ENCODE measurements at regions not wholly inside any gene's neighbourhood (a gene's known extent, or its start where the extent isn't known, plus 50 kb on each side); places are given as distances from the start of the nearest gene placed in this dataset.
"Not testable (repeated sequence)": the region's sequence is repeated elsewhere in the genome, so short reads cannot be mapped to it uniquely, and the experiment has no call there.

DNA sequence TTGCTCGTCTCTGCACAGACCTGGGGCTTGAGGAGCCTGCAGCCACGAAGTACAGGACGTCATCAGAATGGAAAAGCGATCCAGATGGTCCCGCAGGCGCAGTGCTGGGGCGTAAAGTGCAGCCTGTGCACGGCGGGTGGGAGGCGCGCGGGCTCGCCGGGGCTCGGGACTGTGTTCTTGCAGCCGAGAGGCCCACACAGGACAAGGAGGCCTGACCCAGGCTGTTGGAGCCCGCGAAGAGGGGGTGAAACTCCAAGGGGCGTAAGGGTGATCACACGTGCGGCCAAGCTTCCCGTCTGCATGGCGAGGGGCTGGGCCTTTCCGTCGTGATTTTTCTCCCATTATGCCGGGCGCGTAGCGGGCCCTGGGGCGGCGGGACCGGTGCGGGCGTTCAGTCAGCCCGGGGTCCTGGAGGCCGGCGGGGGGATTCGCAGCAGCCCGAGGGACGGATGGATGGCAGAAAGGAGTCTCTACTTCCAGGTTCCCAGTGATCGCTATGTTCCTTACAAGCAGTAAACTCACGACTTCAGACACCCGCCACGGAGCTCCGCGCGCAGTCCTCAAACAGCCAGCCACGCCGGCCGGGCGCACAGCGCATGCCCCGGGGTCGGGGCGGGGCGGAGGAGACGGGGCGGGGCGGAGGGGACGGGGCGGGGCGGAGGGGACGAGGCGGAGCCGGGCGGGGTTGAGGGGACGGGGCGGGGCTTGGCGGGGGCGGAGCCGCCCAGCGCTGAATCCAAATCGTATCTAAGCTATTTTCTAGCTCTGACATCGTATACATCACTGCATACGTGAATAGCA is 141.0 kb upstream of the KCNJ18 start:
- DNase-seq (ENCODE audit: low read depth, low spot score) = peak; percentile 85

DNA sequence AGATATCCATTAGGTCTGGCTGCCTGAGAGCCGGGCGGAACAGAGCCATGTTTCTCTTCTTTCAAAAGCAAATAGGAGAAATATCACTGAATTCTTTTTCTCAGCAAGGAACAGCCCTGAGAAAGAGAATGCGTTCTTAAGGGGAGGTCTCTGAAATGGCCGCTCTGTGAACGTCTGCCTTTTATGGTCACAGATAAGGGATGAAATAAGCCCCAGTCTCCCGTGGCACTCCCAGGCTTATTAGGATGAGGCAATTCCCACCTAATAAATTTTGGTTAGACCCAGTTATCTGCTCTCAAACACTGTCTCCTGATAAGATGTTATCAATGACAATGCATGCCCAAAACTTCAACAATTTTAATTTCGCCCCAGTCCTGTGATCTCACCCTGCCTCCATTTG is 133.4 kb upstream of the KCNJ18 start:
- DNase-seq (ENCODE audit: low read depth, low spot score) = not testable (repeated sequence)

DNA sequence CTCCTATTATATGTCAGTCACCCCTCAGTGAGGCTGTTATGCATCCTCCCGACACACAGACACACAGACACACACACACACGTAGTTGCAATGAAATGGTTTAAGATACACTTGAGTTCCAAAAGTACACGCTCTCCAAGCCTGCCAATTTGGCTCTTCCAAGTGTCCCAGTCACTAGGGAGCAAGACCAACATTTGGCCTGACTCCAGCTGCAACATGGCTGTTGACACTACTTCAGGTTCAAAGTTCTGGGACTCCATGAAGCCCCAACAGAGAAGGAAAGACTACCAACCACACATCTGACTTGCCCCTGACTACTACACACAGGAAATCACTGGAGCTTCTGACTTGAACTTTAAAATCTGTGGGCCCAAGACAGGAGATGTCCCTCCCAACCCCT is 128.1 kb upstream of the KCNJ18 start:
- DNase-seq (ENCODE audit: low read depth, low spot score) = no peak

DNA sequence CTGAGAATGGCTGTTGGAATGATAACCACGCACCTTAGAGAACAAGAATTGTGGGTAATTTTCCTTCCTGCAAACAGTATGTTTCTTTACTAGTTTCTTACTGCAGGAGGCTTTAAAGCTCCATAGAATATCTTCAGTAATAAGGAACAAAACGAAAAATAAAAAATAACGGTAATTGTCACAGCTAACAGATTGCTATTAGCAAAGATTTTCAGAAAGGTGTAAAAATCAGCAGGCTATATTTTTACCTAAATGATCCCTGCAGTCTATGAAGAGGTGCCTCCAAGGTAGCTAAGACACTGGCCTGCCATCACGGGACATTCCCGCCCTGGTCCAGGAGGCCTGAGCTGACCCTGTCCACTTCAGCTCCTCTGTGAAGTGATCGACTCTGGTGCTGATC is 127.6 kb upstream of the KCNJ18 start:
- not testable (repeated sequence) for DNase-seq (ENCODE audit: low read depth, low spot score)

DNA sequence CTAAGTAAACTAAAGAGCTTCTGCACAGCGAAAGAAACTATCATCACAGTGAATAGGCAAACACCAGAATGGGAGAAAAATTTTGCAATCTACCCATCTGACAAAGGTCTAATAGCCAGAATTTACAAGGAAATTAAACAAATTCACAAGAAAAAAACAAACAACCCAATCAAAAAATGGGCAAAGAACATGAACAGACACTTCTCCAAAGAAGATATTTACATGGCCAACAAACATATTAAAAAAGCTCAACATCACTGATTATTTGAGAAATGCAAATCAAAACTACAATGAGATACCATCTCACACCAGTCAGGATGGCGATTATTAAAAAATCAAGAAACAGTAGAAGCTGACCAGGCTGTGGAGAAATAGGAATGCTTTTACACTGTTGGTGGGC is 121.9 kb upstream of the KCNJ18 start:
- DNase-seq (ENCODE audit: low read depth, low spot score) = not testable (repeated sequence)

DNA sequence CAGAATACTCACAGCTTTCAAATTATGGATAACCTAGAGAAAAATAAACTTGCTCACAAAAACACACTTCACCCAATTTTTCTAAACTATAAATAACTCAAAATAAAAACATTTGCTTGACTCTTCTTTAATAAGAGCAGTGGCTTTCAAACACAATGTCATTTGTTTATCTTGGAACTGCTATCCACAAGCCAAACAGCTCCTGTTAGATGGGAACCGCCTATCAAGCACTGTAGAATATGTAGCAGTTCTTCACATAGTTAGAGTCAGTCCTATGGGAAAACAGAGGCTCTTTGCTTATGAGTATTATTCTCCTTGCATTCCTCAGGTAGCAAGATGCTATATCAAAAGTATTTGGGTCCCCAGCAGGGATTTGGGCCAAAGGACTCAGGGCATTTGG is 120.2 kb upstream of the KCNJ18 start:
- not testable (repeated sequence) for DNase-seq (ENCODE audit: low read depth, low spot score)

DNA sequence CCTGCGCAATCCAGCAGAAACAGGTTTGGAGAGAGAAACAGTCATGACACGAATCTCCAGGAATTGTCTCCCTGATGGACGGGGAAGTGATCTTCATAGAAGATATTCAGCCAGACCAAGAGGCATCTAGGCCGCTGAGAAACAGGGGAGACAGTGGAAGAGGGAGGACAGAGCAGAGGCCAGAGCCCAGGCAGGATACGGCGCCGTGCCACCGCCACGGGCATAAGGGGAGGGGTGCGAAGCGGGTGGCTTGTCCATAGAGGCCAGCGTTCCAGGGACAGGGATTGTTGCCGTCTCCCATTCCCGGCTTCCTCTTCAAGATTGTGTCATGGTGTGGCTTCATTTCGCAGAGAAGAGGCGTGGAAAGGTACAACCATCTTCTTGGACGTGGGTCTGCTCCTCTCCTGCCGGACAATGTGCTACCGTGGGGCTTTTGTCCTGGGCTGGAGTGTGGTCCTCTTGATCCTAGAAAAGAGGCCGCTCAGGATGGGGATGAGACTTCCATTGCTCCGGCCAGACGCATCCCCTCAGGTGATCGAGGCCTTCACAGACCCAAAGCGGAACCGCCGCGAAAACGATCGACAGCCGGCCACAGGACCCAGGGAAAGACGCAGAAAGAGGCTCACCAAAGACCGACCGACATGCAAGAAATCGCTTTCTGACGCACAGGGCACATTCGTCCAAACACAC is 118.9 kb upstream of the KCNJ18 start:
- DNase-seq (ENCODE audit: low read depth, low spot score) = not testable (repeated sequence)

DNA sequence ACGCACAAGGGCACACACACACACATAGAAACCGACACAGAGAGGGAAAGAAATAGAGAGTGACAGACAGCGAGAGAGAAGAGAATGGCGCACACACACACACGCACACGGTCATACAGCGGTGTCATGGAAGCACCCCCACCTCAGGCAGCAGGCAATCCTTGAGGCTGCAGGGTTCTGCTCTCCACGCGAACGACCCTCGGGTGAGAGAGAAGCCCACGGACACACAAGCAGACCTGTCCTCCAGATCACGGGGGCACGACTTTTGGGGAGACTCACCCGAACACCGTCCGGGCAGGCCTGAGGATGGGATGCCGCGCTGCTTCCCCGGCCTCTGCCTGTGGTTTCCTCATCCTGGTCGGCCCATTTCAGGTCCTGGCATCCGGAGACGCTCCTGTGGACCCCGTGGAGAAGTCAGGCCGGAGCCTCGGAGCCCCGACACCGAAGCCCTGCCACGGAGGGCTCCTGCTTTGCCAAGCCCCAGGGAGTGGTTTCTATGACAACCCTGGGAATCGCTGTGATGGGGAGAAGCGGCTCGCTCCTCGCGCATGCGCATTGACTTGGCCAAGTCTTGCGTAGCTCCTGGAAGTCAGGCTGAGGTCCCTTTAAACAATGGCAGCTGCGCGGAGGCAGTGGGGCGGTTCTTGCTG is 118.2 kb upstream of the KCNJ18 start:
- DNase-seq (ENCODE audit: low read depth, low spot score) = peak; percentile 29

DNA sequence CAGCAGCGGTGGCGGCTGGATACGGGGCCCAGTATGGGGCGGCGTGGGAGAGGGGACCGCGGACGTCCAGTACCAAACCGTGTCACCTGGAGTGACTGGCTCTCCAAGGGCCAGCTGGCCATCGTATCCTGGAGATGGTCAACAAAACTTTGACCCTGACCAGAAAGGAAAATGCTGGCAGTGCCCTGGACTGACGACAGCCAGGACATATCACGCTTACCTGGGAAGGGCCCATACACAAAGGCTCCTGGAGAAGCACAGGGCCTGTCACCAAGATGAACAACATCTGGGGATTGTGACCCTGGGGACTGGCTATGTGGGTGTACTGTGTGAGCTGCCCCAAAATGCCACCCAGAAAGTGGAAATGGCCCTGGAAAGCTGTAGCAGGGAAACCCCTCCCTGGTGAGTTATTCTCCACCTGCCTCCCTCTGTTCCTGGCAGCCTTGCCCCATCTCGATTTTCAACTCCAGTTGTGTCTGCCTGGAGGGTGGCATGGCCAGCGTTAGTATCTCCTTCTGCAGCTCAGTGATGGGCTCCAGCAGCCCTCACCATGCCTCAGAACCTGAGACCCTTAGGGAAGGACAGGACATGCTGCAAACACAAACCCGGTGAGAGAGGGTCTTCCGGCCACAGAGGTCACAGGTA is 117.6 kb upstream of the KCNJ18 start:
- not testable (repeated sequence) for DNase-seq (ENCODE audit: low read depth, low spot score)

DNA sequence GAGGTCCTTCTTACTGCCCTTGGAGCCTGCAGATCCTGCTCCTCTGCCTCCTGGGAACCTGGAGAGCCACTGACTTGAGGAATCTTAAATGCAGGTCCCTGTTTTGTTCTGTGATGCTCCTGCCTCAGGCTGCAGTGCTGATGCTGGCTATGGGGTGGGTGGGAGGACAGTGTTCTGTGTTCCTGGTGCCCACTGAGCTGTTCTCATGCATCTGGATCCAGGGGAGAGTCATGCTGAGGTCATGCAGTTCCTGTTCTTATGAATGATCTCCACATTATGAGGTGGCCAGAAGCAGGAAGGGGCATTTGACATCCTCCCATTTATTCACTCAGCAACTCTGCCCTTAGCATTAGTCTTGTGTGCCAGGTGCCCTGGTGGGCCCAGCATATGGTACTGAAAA is 113.5 kb upstream of the KCNJ18 start:
- peak; percentile 27 for DNase-seq (ENCODE audit: low read depth, low spot score)

DNA sequence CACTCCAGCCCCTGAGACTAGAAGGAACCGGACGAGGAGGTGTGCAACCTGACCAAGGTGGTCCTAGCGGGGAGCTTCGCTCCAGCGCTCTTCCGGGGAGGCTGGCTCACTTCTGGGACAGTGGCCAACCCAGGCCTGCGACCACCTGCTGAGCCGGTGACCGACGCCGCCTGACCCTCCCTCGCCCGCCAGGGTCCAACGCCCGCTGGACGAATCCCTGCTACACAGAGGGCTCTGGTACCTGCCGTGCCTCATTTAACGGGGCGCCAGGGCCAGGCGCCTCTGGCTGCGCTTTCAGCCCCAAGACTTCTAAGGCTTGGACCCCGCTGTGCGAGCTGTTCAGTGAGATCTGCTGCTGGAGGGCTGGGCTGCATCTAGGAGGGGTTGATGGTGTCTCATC is 99.5 kb upstream of the KCNJ18 start:
- DNase-seq (ENCODE audit: low read depth, low spot score) = no peak

DNA sequence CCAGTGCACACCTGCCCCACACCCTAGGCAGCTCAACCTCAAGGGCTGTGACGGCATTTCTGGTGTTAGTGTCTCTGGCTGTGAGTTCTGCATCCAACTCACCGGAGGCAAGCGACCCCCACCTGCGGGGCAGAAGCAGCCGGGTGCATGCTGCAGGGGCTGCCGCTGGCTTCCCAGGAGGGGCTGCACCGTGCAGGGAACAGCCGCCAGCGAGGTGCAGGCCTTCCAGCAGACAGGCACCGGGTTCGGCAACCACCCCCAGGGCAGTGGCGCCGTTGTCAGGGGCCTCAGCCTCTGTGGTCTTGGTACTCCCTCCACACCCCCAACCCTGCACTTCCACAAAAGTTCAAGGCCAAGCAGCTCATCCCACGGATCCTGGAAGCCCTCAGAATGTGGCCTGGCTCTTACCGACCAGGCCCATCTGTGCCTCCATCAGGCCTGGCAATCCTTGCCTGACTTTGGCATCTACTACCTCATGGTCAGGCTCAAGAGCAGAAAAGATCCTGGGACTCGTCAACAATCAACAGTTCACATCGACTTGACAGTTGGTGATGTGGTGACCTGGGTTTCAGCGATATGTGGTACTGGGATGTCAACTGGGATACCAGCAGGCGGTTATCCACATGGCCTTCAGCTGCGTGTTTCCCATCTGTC is 98.7 kb upstream of the KCNJ18 start:
- DNase-seq (ENCODE audit: low read depth, low spot score) = not testable (repeated sequence)

DNA sequence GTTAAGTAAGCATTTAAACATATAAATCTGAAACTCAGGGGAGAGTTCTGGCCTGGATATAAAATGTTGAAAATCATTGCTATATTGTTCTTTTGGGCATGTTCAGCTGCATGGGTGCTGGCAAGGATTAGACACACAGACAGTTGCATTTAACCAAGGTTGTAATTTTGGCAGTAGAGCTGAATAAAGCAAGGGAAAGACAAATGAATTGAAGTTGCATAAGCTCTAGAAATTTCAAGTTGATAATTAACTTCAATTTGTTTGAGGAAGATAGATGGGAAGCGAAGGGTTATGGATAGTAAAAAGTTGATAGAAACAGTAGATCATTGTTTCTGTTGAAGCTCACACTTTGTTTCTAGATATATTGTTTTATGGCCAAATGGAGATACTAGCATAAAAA is 97.2 kb upstream of the KCNJ18 start:
- DNase-seq (ENCODE audit: low read depth, low spot score) = no peak

DNA sequence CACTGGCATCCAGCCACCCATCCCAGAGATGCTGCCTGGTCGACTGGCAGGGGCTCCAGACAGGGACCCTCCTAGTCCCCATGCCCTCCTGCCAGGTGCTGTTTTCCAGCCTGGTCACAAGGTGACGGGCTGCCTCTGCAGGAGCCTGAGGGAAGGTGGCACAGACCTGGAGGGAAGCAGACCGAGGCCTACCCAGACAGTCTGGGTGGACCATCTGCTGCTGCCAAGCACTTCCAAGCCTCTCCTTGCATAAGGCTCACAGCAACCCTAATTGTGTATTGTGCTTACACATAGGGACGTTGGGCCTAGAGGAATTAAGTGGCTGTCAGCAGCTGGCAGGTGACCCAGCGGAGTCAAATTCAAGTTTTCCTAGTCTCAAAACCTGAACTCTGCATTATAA is 90.1 kb upstream of the KCNJ18 start:
- no peak for DNase-seq (ENCODE audit: low read depth, low spot score)

DNA sequence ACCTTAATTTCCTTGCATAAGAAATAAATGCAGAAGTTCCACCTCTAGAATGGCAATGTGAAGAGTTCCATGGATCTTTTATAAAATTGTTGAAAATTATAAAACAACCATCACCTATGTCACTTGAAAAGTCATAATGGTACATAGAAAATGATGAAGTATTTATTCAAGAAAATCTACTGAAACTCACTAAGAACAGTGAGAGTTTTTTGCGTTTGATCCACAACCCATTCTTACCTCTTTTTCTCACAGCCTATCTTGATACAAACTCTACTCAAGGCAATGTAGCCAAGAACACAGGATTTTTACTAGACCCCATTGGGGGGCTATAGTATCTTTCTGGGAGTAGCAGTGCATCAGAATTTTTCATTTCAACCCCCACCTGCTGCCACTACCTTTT is 89.0 kb upstream of the KCNJ18 start:
- DNase-seq (ENCODE audit: low read depth, low spot score) = not testable (repeated sequence)

DNA sequence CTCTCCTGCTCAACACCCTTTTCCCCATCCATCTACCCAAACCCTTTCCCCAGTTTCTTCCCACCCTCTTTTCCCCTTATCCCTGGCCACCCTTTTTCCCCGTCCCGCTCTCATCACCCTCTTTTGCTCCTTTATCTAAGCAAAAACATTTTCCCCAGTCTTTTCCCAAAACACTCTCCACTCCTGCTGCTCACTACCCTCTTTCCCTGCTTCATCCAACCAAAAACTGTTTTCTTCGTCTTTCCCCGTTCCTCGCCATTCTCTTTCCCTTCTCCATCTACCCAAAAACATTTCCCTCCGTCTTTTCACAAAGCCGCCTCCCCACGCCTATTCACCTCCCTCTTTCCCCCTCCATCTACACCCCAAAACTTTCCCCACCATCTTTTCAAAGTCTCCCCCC is 80.9 kb upstream of the KCNJ18 start:
- DNase-seq (ENCODE audit: low read depth, low spot score) = not testable (repeated sequence)

DNA sequence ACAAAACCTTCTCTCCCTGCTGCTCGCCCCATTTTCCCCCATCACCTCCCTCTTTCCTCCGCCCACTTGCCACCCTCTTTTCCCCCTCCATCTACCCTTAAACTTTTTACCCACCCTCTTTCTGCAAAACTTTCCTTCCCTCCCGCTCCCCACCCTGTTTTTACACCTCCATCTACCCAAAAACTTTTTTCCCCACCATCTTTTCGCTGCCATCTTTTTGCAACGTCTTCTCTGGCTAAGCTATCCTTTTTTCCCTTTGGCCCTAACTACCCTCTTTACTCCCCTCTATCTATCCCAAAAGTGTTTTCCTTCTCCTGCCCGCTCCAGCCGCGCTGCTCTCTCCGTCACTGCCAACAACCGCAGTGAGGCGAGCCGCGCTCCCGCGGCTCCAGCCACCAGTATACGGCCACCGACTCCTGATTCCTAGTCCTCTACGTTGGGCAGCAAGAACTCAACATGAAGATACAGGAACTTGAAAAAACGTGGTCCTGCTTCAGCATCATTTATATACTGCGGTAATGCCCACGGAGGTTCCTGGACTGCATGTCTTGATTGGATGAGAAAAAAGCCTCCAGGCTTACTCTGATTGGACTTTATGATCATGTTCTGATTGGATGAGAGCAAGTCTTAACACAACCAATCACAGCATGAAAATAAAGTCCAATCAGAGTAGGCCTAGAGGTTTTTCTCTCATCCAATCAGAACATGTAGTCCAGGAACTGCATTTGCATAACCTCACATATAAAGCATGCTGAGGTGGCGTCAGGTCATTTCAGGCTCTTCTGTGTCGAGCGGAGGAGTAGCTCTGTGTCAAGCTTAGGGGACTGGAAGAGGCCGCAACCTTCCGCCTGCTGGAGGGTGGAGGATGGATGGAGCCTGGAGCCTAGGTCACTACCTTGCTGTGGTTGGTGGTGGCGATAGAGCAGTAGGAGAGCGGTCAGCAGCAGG is 79.9 kb upstream of the KCNJ18 start:
- not testable (repeated sequence) for DNase-seq (ENCODE audit: low read depth, low spot score)

DNA sequence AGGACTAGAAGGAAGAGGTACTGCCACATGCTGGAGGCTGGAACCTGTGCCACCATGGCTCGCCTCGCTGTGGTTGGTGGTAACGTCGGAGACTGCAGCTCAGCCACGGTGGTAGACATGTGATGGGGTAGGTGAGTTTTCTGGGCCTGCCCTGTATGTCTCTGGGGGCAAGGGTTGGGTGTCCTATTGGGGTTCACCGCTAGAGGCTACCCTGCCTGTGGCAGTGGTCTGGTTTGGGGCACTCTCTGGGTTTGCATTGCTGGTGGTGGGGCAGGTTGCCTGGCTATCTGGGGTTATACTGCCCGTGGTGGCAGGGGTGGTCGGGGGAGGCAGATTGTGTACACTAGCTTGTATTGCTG is 79.3 kb upstream of the KCNJ18 start:
- DNase-seq (ENCODE audit: low read depth, low spot score) = no peak

DNA sequence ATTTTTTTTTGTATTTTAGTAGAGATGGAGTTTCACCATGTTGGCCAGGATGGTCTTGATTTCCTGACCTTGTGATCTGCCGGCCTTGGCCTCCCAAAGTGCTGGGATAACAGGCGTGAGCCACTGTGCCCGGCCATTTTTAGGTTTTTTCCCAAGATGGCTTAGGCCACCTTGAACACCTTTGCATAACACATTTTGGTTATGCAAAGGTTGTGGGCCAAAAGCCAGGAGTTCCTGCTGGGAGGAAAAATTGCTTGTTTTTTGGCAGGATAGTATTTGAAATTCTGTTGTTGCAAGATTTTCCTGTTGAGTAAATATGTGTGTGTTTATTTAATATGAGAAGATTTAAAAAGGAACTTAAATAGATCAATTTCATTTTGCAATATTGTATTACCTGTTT is 65.3 kb upstream of the KCNJ18 start:
- not testable (repeated sequence) for DNase-seq (ENCODE audit: low read depth, low spot score)
